Breast epithelium (tissue), 4 donors: ENCODE measurements at regions not wholly inside any gene's neighbourhood (a gene's known extent, or its start where the extent isn't known, plus 50 kb on each side); places are given as distances from the start of the nearest gene placed in this dataset.

Experiments
- DNase-seq, 2 donors: peaks; one replicate each; pipeline ENCODE4 v3.0.0-alpha.2; 2019; ENCODE audit warnings: low spot score in 2 of 2
- H3K27ac ChIP-seq, 2 donors: fragments of 200-600 bp; sonication (generic) in 1 of 2; one replicate each; pipeline ENCODE4 v1.5.1; 2016 to 2019; ENCODE audit warnings: mild to moderate bottlenecking in 1 of 2
- H3K27me3 ChIP-seq, 2 donors: fragments of 200-600 bp; sonication (generic) in 1 of 2; one replicate each; pipeline versions ENCODE4 v1.5.1 to v1.6.0; 2017 to 2019; ENCODE audit warnings: control low read depth in 1 of 2, mild to moderate bottlenecking in 1 of 2
- H3K36me3 ChIP-seq: fragments of 200-600 bp; one replicate; pipeline ENCODE4 v1.5.1; 2019
- H3K4me1 ChIP-seq, 2 donors: fragments of 200-600 bp; sonication (generic); one replicate each; pipeline ENCODE4 v1.5.1; 2016 to 2019; ENCODE audit warnings: control low read depth in 1 of 2
- H3K4me3 ChIP-seq, 3 donors: fragments of 200-600 bp; sonication (generic); 1 replicate in 2 of 3; 2 replicates in 1 of 3; pipeline ENCODE4 v1.5.1; 2016 to 2019; ENCODE audit warnings: mild to moderate bottlenecking in 3 of 3, moderate library complexity in 2 of 3
- H3K9me3 ChIP-seq, 2 donors: fragments of 200-600 bp; sonication (generic) in 1 of 2; one replicate each; pipeline ENCODE4 v1.5.1; 2016 to 2019; ENCODE audit warnings: control low read depth in 1 of 2
- POLR2A ChIP-seq: fragments of 450-650 bp; IDR thresholded peaks from one replicate; pipeline ENCODE4 v1.6.1; 2016; ENCODE audit warnings: antibody characterized with exemption, mild to moderate bottlenecking, moderate library complexity
- POLR2AphosphoS5 ChIP-seq, 3 donors: sonication (generic); formaldehyde crosslinking; IDR thresholded peaks; one replicate each; pipeline ENCODE4 v1.6.1; 2017; ENCODE audit warnings: antibody characterized with exemption in 3 of 3
- intact Hi-C: fragments of 100-400 bp; cut with DNase I; formaldehyde crosslinking; loops from one replicate; pipeline ENCODE4 v1.15.1; 2023; ENCODE audit warnings: low total_unique reads
- TF ChIP-seq, protein P1 (sequence below), 3 donors: fragments of 450-650 bp; IDR thresholded peaks; one replicate each; pipeline ENCODE4 v1.5.1; 2016 to 2017; ENCODE audit warnings: antibody characterized with exemption in 3 of 3, mild to moderate bottlenecking in 3 of 3, moderate library complexity in 3 of 3

DNA sequence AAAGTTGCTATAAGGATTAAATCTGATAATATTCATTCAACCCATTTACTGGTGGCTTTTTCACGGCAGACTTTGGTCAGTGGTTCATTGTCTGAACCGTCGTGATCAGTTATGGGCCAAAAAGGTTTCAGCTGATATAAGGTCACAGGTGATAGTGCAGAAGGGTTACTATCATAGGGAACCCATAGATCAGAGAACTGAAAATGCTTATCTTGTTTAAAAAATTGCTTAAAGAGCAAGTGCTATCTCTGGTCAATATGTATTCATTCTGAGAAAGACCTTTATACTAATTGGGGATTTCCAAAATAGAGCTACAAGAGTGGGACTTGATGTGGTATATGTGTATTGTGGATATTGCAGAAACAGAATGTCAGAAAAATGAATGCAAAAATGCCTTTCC is 147.8 kb upstream of the SEMA3E start:
- H3K36me3 ChIP-seq, result no peaks in the 10 kb centered on the region
- no peaks in the 10 kb centered on the region for H3K4me1 ChIP-seq
- H3K27me3 ChIP-seq, result no peaks in the 10 kb centered on the region
- intact Hi-C loops, result no loop called here
- TF ChIP-seq POLR2AphosphoS5 (IDR thresholded peaks at IDR 0.05), result no peak
- TF ChIP-seq, protein P1, sequence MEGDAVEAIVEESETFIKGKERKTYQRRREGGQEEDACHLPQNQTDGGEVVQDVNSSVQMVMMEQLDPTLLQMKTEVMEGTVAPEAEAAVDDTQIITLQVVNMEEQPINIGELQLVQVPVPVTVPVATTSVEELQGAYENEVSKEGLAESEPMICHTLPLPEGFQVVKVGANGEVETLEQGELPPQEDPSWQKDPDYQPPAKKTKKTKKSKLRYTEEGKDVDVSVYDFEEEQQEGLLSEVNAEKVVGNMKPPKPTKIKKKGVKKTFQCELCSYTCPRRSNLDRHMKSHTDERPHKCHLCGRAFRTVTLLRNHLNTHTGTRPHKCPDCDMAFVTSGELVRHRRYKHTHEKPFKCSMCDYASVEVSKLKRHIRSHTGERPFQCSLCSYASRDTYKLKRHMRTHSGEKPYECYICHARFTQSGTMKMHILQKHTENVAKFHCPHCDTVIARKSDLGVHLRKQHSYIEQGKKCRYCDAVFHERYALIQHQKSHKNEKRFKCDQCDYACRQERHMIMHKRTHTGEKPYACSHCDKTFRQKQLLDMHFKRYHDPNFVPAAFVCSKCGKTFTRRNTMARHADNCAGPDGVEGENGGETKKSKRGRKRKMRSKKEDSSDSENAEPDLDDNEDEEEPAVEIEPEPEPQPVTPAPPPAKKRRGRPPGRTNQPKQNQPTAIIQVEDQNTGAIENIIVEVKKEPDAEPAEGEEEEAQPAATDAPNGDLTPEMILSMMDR (IDR thresholded peaks at IDR 0.05), result no peak
- no peak for TF ChIP-seq POLR2A
- H3K27ac ChIP-seq, result no peak overlapping the region
- no peak for DNase-seq
- no peak overlapping the region for H3K4me3 ChIP-seq
- H3K9me3 ChIP-seq, result no peaks in the 10 kb centered on the region

DNA sequence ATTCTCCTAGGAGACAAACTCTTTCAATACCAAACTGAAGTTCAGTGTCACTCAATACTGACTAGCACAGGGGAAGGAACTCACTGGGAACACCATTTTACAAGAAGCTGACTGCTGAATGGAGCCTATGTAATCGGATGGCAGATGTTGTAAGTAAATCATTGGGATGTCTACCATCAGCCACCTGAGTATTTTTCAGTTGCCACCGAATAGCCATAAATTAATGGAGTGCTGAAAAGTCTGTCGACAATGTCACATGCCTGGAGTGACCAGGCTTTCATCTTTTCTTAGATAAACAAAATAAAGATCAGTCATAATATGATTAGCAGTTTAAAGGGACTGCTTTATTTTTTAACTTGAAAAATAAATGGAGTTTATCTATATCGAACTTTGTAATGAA is 145.9 kb upstream of the SEMA3E start:
- Histone ChIP-seq H3K27me3 (no peaks in the 10 kb centered on the region), H3K27ac (no peak overlapping the region), H3K36me3 (no peaks in the 10 kb centered on the region), H3K9me3 (no peaks in the 10 kb centered on the region), H3K4me1 (no peaks in the 10 kb centered on the region), H3K4me3 (no peak overlapping the region)
- intact Hi-C loops, result no loop called here
- TF ChIP-seq, protein P1 (IDR thresholded peaks at IDR 0.05), result no peak
- TF ChIP-seq POLR2AphosphoS5 (IDR thresholded peaks at IDR 0.05), result no peak
- no peak for TF ChIP-seq POLR2A
- DNase-seq, result no peak

DNA sequence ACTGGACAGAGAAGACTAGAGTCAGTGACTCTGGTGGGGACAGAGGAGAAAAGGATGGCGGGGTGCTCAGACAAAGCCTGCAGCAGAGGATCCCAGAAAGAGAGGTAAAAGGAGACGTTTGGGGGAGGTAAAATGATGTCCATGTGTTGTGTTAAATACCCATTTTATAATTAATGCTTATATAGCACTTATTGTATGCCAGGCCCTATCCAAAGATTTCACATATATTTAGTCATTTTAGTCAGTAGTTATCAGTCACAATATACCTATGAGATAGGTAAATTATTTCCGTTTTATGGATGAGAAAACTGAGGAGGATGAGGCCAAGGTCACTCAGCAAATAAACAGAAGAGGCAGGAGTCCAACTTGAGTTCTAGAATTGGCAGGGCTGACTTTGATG is 144.6 kb upstream of the SEMA3E start:
- Histone ChIP-seq H3K4me1 (no peaks in the 10 kb centered on the region), H3K27me3 (no peaks in the 10 kb centered on the region), H3K27ac (no peak overlapping the region), H3K4me3 (no peak overlapping the region), H3K36me3 (no peaks in the 10 kb centered on the region), H3K9me3 (no peaks in the 10 kb centered on the region)
- no peak for TF ChIP-seq POLR2A
- TF ChIP-seq POLR2AphosphoS5 (IDR thresholded peaks at IDR 0.05), result no peak
- TF ChIP-seq, protein P1 (IDR thresholded peaks at IDR 0.05), result no peak
- intact Hi-C loops, result no loop called here
- no peak for DNase-seq

GRCh38 chr7:83791737-83792136 is 142.8 kb upstream of the SEMA3E start:
- Histone ChIP-seq H3K4me3 (no peak overlapping the region), H3K36me3 (no peaks in the 10 kb centered on the region), H3K9me3 (no peaks in the 10 kb centered on the region), H3K27me3 (no peaks in the 10 kb centered on the region), H3K27ac (no peak overlapping the region), H3K4me1 (no peaks in the 10 kb centered on the region)
- intact Hi-C loops, result no loop called here
- DNase-seq, result no peak
- no peak for TF ChIP-seq POLR2A
- TF ChIP-seq, protein P1 (IDR thresholded peaks at IDR 0.05), result no peak
- no peak for TF ChIP-seq POLR2AphosphoS5 (IDR thresholded peaks at IDR 0.05)

GRCh38 chr7:83786858-83787257 is 137.9 kb upstream of the SEMA3E start:
- H3K9me3 ChIP-seq, result no peaks in the 10 kb centered on the region
- TF ChIP-seq POLR2A, result no peak
- no peak for TF ChIP-seq POLR2AphosphoS5 (IDR thresholded peaks at IDR 0.05)
- TF ChIP-seq, protein P1 (IDR thresholded peaks at IDR 0.05), result no peak
- H3K27me3 ChIP-seq, result no peaks in the 10 kb centered on the region
- intact Hi-C loops, result no loop called here
- no peak overlapping the region for H3K4me3 ChIP-seq
- H3K36me3 ChIP-seq, result no peaks in the 10 kb centered on the region
- H3K4me1 ChIP-seq, result no peaks in the 10 kb centered on the region
- no peak overlapping the region for H3K27ac ChIP-seq
- no peak for DNase-seq
